ENCODE measurements at regions not wholly inside any gene's neighbourhood (a gene's known extent, or its start where the extent isn't known, plus 50 kb on each side); places are given as distances from the start of the nearest gene placed in this dataset.

GRCh38 chr2:64234150-64234549 is 89.9 kb upstream of the PELI1 start:
- H3K9me3 ChIP-seq (ENCODE audit: low read depth), result no peaks in the 10 kb centered on the region
- TF ChIP-seq CTCF (IDR thresholded peaks at IDR 0.05; ENCODE audit: low read depth, low read length), result no peak

GRCh38 chr2:64234785-64235184 is 90.6 kb upstream of the PELI1 start:
- H3K4me1 ChIP-seq (ENCODE audit: low read depth), result peaks cover 4% of the 10 kb centered on the region
- no peak overlapping the region for H3K27ac ChIP-seq
- H3K9me3 ChIP-seq (ENCODE audit: low read depth), result no peaks in the 10 kb centered on the region
- no peak for DNase-seq (ENCODE audit: low read depth in 1 of 2, low spot score in 1 of 2)
- H3K4me3 ChIP-seq, result no peak overlapping the region
- H3K36me3 ChIP-seq, result no peaks in the 10 kb centered on the region
- no peaks in the 10 kb centered on the region for H3K27me3 ChIP-seq
- no peak for TF ChIP-seq CTCF (IDR thresholded peaks at IDR 0.05; ENCODE audit: low read depth, low read length)

More at GRCh38 chr2:64234150-64234549, 89.9 kb upstream of the PELI1 start:
- Histone ChIP-seq H3K4me3 (no peak overlapping the region), H3K27me3 (no peaks in the 10 kb centered on the region), H3K4me1 (ENCODE audit: low read depth) (peaks cover 4% of the 10 kb centered on the region), H3K27ac (no peak overlapping the region), H3K36me3 (no peaks in the 10 kb centered on the region)
- DNase-seq (ENCODE audit: low read depth in 1 of 2, low spot score in 1 of 2), result no peak

GRCh38 chr2:64237266-64237665 is 93.0 kb upstream of the PELI1 start:
- Histone ChIP-seq H3K9me3 (ENCODE audit: low read depth) (no peaks in the 10 kb centered on the region), H3K27ac (no peak overlapping the region), H3K4me1 (ENCODE audit: low read depth) (no peaks in the 10 kb centered on the region), H3K36me3 (no peaks in the 10 kb centered on the region), H3K4me3 (no peak overlapping the region), H3K27me3 (no peaks in the 10 kb centered on the region)
- DNase-seq (ENCODE audit: low read depth in 1 of 2, low spot score in 1 of 2), result no peak
- no peak for TF ChIP-seq CTCF (IDR thresholded peaks at IDR 0.05; ENCODE audit: low read depth, low read length)

GRCh38 chr2:64238799-64239198 is 94.6 kb upstream of the PELI1 start:
- H3K4me1 ChIP-seq (ENCODE audit: low read depth), result no peaks in the 10 kb centered on the region
- no peak overlapping the region for H3K27ac ChIP-seq
- H3K27me3 ChIP-seq, result no peaks in the 10 kb centered on the region
- no peak for DNase-seq (ENCODE audit: low read depth in 1 of 2, low spot score in 1 of 2)
- no peaks in the 10 kb centered on the region for H3K9me3 ChIP-seq (ENCODE audit: low read depth)
- no peak overlapping the region for H3K4me3 ChIP-seq
- H3K36me3 ChIP-seq, result no peaks in the 10 kb centered on the region
- TF ChIP-seq CTCF (IDR thresholded peaks at IDR 0.05; ENCODE audit: low read depth, low read length), result no peak

- Histone ChIP-seq H3K36me3 (no peaks in the 10 kb centered on the region), H3K4me1 (ENCODE audit: low read depth) (no peaks in the 10 kb centered on the region), H3K27me3 (no peaks in the 10 kb centered on the region), H3K27ac (no peak overlapping the region), H3K9me3 (ENCODE audit: low read depth) (no peaks in the 10 kb centered on the region), H3K4me3 (no peak overlapping the region)
- DNase-seq (ENCODE audit: low read depth in 1 of 2, low spot score in 1 of 2), result peak in 1 of 2 donors; percentile 28
- TF ChIP-seq CTCF (IDR thresholded peaks at IDR 0.05; ENCODE audit: low read depth, low read length), result no peak
Measured at GRCh38 chr2:64243081-64244036, 99.1 kb upstream of the PELI1 start.
